Smooth muscle cell of the brain vasculature (primary cell): ENCODE measurements at regions not wholly inside any gene's neighbourhood (a gene's known extent, or its start where the extent isn't known, plus 50 kb on each side); places are given as distances from the start of the nearest gene placed in this dataset.
"Not testable (repeated sequence)": the region's sequence is repeated elsewhere in the genome, so short reads cannot be mapped to it uniquely, and the experiment has no call there.

Experiments
- DNase-seq: peaks from one replicate; pipeline ENCODE4 v3.0.0-alpha.2; 2012; ENCODE audit warnings: low read depth, low spot score

DNA sequence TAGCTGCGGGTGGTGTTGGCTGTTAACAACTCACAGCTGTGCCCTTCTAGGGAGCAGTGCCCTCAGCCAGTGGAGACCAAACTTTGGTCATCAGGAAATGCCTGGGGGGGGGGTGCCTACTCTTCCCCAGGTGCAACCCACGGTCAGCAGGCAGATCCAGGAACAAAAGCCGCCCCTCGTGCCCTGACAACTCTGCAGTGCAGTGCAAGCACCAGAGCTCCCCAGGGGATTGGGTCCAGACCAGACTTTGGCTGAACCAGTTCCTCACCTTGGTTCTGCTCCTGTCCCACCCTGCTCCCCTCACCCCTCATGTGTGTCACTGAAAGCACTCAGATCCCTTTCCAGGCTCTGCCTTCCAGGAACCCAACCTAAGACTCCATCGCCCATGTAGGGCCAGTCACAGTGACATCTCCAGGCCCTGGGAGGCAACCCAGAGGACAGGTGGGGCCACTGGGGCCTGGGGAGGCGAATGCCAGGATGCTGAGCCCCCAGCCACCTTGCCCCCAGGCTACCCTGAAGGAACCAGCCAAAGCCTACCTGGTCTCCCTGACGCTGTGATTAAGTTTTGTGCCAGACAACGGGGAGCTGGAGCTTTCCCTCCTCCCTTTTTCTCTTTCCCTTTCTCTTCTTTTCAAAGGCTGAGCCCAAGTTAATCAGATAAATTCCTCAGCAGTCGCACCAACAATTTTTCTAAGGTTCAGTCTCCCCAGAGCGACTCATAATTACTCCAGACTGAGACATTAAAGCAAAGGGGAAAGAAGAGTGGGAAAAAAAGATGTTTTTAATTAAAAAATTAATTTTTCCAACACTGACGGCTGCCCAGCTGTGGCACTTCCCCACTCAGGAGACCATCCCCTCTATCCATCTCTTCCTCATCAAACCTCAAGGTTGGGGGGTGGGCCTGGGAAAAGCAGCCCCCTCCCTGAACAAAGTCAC, 207.5 kb upstream of the LINGO1 start:
- DNase-seq, result no peak

DNA sequence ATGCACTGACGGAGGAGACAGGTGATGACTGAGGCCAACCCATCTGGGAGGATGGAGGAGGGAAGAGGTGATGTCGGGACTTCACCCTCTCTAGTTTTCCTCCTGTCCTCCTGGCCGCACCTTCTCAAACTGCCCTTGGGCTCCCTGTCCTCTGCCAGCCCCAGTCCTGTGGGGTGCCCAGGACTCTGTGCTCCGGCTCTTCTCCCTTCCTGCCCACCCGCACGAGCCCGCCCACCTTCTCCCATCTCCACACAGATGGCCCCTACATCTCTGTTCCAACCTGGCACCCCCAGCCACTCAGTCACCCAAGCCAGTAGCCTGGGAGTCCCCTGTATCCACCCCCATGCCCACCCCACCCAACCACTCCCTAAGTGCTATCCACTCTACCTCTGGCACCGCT, 206.7 kb upstream of the LINGO1 start:
- no peak for DNase-seq

DNA sequence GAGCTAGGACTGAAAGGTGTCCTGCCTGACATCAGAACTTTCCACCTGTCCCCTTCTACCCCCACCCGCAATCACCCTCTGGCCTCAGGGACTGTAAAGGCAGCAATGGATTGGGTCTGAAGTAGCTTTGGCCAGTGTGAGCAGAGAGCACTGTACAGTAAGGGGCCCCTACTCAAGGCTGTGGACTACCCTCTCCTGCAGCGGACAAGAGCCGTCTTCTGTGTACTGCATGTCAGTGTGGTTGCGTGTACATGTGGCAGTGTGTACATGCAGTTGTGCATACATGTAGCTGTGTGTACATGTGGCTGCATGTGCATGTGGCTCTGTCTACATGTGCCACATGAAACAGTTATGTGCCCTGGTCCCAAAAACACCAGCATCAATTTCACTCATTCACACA, 205.9 kb upstream of the LINGO1 start:
- no peak for DNase-seq

DNA sequence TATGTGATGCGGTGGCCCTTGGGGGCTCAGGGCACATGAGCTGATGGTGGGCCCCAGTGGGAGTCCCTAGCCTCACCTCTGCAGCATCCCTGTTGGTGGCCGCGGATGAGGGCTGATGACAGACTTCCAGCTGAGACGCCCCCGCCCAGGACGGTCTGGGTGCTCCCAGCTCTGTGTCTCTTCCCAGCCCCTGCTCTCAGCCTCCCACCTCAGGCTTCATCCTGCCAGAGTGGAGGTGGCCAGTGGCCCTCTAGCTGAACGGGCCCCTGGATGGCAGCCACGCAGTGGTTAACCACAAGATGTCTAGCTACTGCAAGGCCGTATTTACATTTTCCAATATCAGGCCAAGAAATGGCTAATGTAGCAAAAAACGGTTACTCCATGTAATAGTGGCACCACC, 205.3 kb upstream of the LINGO1 start:
- DNase-seq, result no peak

DNA sequence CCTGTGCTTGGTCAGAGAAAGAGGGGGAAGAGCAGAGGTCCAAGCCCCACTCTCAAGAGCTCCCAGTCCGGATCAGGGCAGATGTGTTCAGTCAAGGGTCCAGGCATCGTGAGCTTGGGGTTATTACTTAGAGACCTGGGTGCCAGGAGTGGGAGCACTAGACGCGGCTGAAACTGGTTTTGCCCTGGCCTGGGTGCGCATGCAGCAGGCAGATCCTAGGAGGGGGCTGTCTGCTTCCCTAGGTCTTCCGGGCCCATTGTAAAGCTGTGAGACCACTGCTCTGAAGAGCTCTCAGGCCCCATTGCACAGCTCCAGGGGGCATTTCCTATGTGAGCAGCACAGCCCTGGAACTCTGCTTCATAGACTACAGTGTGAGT, 204.9 kb upstream of the LINGO1 start:
- no peak for DNase-seq

DNA sequence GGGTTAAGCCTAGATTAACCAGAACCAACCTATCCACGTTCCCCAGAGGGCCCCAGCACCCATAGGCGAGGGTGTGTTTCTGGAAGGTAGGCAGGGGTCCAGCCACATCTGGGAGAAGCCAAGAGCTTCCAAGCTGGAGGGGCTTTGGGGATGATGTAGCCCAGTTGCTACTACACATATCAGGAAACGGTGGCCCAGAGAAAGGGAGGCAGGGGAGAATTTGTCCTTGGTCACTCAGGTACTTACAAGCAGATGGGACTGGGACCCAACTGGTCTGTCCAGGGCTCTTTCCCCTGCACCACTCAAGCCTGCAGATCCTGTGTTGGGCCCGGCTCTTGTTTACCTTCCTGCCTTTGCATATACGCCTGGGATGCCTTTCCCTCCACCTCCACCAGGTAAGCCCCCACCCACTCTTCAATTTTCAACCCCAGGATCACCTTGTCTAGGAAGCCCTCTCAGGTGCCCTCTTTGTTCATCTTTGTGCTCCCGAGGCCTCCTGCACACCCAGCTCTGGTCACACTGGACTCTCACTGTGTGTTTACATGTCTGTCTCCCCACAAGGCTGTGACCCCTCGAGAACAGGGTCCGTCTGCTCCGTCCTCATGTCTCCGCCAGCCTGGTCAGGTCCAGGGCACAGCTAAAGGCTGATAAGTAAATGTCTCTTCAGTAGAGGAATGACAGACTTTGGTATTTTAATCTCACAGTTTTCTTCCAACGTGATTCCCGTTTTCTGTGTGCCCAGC, 204.4 kb upstream of the LINGO1 start:
- DNase-seq, result no peak

DNA sequence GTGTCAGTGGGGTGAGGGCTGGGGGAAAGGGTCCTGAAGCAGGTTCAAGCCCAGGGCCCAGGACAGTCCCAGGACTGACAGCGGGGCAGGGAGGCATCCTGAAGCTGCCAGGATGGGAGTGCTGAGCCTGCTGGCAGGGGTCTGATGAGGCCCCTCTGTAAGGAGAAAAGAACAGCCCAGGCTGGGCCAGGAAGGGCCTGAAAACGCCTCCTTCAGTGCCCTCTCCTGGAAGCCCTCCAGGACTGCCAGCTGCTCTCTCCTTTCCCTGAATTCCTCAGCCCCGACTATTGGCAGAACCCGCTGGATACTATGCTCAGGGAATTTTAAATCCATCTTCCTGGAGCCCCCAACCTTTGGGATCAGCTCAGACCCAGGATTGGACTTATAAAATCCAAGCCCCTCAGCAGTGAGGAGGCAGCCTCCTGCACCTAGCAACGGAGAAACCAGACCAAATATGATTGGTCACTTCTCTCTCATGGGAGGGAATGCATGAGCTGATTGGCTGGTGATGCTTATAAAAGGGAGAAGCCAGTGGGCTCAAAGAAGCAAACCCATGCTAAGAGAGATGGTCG, 203.5 kb upstream of the LINGO1 start:
- no peak for DNase-seq

- no peak for DNase-seq
These were observed 201.7 kb upstream of the LINGO1 start for GRCh38 chr15:77834276-77834990.

GRCh38 chr15:77832874-77833273, 200.2 kb upstream of the LINGO1 start:
- DNase-seq, result no peak

- DNase-seq, result no peak
These were observed 199.3 kb upstream of the LINGO1 start for GRCh38 chr15:77831986-77832385.

DNA sequence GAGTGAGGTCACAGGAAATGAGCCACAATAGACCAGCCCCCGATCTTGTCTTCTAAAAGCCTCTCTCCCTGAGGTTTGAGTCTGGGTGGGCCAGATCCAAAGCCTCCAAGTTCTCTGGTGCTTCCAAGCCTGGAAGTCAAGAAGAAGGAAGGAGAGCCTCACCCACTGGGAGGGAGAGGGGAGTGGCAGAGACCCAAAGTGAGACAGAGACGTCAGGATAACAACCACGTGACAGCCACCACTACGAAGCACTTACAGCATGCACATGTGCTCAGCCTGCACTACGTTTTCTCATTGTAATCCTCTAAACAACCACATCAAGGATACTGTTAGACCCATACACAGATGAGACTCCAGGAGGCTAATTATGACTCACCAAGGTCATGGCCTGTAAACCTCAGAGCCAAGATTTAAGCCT, 197.3 kb upstream of the LINGO1 start:
- peak; percentile 17 for DNase-seq

DNA sequence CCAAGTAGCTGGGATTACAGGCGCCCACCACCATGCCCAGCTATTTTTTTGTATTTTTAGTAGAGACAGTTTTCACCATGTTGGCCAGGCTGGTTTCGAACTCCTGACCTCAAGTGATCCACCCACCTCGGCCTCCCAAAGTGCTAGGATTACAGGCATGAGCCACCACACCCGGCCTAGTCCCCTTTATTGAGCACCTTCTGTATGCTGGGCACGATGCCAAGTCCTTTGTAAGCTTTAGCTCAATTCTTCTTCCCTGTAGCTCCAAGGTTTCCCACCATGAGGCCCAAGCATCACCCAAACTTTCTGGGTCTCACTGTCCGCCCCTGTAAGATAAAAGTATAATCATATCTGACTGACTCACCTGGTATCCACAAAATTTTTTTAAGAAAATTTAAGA, 196.6 kb upstream of the LINGO1 start:
- DNase-seq, result not testable (repeated sequence)

- no peak for DNase-seq
These were observed 195.1 kb upstream of the LINGO1 start for GRCh38 chr15:77827860-77828259.

DNA sequence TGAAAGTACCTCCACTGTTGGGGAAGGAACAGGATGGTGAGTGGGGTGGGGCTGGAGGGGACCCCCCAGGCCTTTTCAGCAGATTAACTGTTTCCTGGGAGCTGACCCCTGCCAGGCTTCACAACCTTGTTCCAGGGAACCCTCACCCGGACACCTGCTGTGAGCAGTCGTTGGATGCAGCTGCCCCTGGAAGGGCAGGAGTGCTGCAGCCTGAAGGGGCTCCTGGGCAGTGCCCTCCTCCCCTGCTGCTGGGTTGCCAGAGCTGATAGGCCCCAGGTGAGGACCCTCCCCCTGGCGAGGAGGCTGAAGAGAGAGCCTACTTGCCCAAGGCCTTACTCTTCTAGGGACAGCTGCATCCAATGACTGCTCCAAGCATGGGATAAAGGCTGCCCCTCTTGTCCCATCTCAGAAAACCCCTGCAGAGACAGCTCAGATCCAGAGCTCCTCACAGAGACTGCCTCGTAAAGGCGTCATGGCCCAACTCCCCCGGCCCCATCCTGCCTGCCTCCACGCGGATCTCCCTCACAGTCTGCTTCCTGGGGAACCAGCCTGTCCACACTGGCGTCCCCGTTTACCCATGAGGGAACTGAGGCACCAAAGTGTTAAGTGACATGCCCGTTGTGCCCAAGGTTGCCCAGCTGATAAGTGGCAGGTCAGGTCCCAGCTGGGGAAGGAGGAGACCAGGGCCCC, 193.4 kb upstream of the LINGO1 start:
- DNase-seq, result no peak

- no peak for DNase-seq
These were observed 192.8 kb upstream of the LINGO1 start for GRCh38 chr15:77825546-77825945.

- DNase-seq, result no peak
These were observed 192.5 kb upstream of the LINGO1 start for GRCh38 chr15:77825252-77825542.

GRCh38 chr15:77824361-77825251, 191.9 kb upstream of the LINGO1 start:
- DNase-seq, result no peak

- DNase-seq, result no peak
These were observed 191.0 kb upstream of the LINGO1 start for GRCh38 chr15:77823736-77824135.

DNA sequence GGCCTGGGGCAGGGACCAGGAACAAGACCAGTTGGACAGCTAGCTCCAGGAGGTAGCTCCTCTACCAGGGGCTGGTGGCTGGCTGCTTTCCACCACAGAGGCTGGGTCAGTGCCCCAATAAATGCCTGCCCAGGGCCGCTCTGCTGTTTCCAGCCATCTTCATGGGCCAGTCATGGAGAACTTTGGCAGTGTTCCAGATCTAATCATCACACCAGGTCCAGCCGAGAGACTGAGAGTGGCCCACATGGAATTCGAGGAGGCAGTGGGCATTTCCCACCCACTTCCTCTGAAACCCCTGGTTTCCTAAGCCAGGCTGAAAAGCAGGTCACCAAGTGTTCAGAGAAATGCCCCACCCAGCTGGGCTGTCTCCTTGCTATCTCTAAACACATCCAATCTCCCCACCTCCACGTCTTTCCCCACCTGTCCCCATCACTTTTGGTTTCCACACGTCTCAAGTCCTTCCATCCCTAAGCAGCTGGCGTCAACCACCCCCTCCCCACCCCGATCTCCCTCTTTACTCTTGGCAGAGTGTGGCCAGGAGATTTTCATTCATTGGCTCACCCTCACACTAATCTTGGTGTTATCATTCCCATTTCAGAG, 190.0 kb upstream of the LINGO1 start:
- DNase-seq, result no peak

- no peak for DNase-seq
These were observed 189.2 kb upstream of the LINGO1 start for GRCh38 chr15:77821959-77822256.
